A549 (cell line): ENCODE measurements at regions not wholly inside any gene's neighbourhood (a gene's known extent, or its start where the extent isn't known, plus 50 kb on each side); places are given as distances from the start of the nearest gene placed in this dataset.

Experiments
- CBX2 ChIP-seq: fragments of 200-600 bp; sonication (generic); IDR thresholded peaks from 2 replicates; pipeline ENCODE4 v1.6.1; 2016; ENCODE audit warnings: low read depth, mild to moderate bottlenecking, borderline replicate concordance
- CBX8 ChIP-seq: fragments of 200-600 bp; sonication (generic); IDR thresholded peaks from 2 replicates; pipeline ENCODE4 v1.6.1; 2016
- CHD4 ChIP-seq: fragments of 200-600 bp; sonication (generic); IDR thresholded peaks from 2 replicates; pipeline ENCODE4 v1.6.1; 2016; ENCODE audit warnings: antibody characterized with exemption, mild to moderate bottlenecking, borderline replicate concordance
- EP300 ChIP-seq, 2 experiments: fragments of >200 bp; sonication (Bioruptor Twin); formaldehyde crosslinking; IDR thresholded peaks; 2 replicates in 1 of 2; 3 replicates in 1 of 2; pipeline ENCODE4 v1.6.1; 2016 to 2017
- HDAC2 ChIP-seq: fragments of 200-600 bp; sonication (generic); IDR thresholded peaks from 2 replicates; pipeline ENCODE4 v1.6.1; 2016
- HOXB13 ChIP-seq: fragments of 250-450 bp; sonication (Bioruptor Pico); IDR thresholded peaks from 2 replicates; pipeline ENCODE4 v1.5.0; 2020; ENCODE audit warnings: low read depth, mild to moderate bottlenecking, moderate library complexity
- JUN ChIP-seq, 2 experiments: fragments of >200 bp; sonication (Bioruptor Twin); formaldehyde crosslinking; IDR thresholded peaks; 2 replicates in 1 of 2; 3 replicates in 1 of 2; pipeline ENCODE4 v1.6.1; 2016 to 2017
- JUNB ChIP-seq: fragments of >200 bp; sonication (Bioruptor Twin); formaldehyde crosslinking; IDR thresholded peaks from 2 replicates; pipeline ENCODE4 v1.6.1; 2016
- KDM1A ChIP-seq: fragments of 200-600 bp; sonication (generic); IDR thresholded peaks from 2 replicates; pipeline ENCODE4 v1.6.1; 2016; ENCODE audit warnings: low read depth, mild to moderate bottlenecking
- MAFK ChIP-seq: fragments of 450-650 bp; IDR thresholded peaks from 2 replicates; pipeline ENCODE4 v1.6.1; 2014; ENCODE audit not compliant: partially characterized antibody
- MAZ ChIP-seq: fragments of 150-350 bp; IDR thresholded peaks from 2 replicates; pipeline ENCODE4 v1.6.1; 2014; ENCODE audit warnings: antibody characterized with exemption, low read depth, low read length, borderline replicate concordance
- POLR2A ChIP-seq: IDR thresholded peaks from 2 replicates; pipeline ENCODE4 v1.6.1; 2012; ENCODE audit warnings: mild to moderate bottlenecking, low read length
- ZC3H11A ChIP-seq: fragments of 450-650 bp; IDR thresholded peaks from 2 replicates; pipeline ENCODE4 v1.6.1; 2014; ENCODE audit warnings: antibody characterized with exemption, mild to moderate bottlenecking
- TF ChIP-seq, protein P1 (sequence below): fragments of >200 bp; sonication (Bioruptor Twin); formaldehyde crosslinking; IDR thresholded peaks from 3 replicates; pipeline ENCODE4 v1.5.1; 2016

DNA sequence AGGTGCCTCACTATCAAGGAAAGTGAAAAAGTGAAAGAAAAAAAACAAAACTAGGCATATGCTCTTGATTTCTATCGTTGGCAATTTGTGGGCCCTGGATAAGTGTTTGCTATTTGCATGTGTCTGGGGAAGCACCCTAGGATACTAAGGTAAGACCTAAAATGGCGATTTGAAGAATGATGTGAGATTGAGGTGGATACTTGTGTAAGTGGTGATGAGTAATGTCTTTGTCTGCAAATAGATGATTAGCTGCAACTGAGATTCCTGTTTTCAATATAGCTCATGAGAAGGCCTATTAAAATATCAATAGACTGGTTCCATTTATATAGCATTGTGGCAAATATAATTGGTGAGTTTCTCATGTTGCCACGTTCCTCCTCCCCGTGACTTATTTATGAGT, 261.7 kb downstream of the NEDD1 start:
- TF ChIP-seq, protein P1, sequence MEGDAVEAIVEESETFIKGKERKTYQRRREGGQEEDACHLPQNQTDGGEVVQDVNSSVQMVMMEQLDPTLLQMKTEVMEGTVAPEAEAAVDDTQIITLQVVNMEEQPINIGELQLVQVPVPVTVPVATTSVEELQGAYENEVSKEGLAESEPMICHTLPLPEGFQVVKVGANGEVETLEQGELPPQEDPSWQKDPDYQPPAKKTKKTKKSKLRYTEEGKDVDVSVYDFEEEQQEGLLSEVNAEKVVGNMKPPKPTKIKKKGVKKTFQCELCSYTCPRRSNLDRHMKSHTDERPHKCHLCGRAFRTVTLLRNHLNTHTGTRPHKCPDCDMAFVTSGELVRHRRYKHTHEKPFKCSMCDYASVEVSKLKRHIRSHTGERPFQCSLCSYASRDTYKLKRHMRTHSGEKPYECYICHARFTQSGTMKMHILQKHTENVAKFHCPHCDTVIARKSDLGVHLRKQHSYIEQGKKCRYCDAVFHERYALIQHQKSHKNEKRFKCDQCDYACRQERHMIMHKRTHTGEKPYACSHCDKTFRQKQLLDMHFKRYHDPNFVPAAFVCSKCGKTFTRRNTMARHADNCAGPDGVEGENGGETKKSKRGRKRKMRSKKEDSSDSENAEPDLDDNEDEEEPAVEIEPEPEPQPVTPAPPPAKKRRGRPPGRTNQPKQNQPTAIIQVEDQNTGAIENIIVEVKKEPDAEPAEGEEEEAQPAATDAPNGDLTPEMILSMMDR = no peak
- TF ChIP-seq POLR2A = no peak
- no peak for TF ChIP-seq CBX2
- no peak for TF ChIP-seq EP300 (IDR thresholded peaks at IDR 0.05)
- TF ChIP-seq HOXB13 (CRISPR knock-in tag) = no peak
- no peak for TF ChIP-seq JUNB
- no peak for TF ChIP-seq JUN (IDR thresholded peaks at IDR 0.05)
- no peak for TF ChIP-seq MAFK
- TF ChIP-seq HDAC2 = no peak
- no peak for TF ChIP-seq KDM1A
- no peak for TF ChIP-seq CHD4
- no peak for TF ChIP-seq CBX8
- TF ChIP-seq MAZ = no peak
- no peak for TF ChIP-seq ZC3H11A
